ENCODE measurements at regions not wholly inside any gene's neighbourhood (a gene's known extent, or its start where the extent isn't known, plus 50 kb on each side); places are given as distances from the start of the nearest gene placed in this dataset.

DNA sequence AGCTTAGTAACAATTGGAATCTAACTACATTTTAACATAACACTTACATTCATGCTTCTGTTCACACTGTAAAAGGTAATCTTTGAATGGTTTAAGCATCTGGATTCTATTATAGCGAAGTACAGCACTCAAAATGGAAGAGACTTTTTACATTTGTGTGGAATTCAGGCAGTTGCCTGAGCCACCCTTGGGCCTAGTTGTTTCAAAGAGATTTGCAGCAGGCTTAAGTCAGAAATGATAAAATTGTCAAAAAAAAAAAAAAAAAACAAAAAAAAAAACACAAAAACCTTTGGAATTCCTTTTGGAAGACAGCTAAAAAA is 199.9 kb downstream of the LYPLAL1 start:
- H2AFZ ChIP-seq (ENCODE audit: low read depth, low read length, severe bottlenecking): no peak overlapping the region

GRCh38 chr1:219372916-219373615 is 199.4 kb downstream of the LYPLAL1 start:
- H4K20me1 ChIP-seq (ENCODE audit: low read depth, low read length): no peaks in the 10 kb centered on the region
- H3F3A ChIP-seq (ENCODE audit: insufficient read depth): no peaks in the 10 kb centered on the region
- no peak overlapping the region for H3K4me2 ChIP-seq (ENCODE audit: low read depth, low read length, poor library complexity, severe bottlenecking)
- no peak overlapping the region for H3K27ac ChIP-seq (ENCODE audit: low read depth, low read length)
- H3K9me3 ChIP-seq (ENCODE audit: insufficient read depth, low read length): no peaks in the 10 kb centered on the region
- TF ChIP-seq, protein P1, sequence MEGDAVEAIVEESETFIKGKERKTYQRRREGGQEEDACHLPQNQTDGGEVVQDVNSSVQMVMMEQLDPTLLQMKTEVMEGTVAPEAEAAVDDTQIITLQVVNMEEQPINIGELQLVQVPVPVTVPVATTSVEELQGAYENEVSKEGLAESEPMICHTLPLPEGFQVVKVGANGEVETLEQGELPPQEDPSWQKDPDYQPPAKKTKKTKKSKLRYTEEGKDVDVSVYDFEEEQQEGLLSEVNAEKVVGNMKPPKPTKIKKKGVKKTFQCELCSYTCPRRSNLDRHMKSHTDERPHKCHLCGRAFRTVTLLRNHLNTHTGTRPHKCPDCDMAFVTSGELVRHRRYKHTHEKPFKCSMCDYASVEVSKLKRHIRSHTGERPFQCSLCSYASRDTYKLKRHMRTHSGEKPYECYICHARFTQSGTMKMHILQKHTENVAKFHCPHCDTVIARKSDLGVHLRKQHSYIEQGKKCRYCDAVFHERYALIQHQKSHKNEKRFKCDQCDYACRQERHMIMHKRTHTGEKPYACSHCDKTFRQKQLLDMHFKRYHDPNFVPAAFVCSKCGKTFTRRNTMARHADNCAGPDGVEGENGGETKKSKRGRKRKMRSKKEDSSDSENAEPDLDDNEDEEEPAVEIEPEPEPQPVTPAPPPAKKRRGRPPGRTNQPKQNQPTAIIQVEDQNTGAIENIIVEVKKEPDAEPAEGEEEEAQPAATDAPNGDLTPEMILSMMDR (IDR thresholded peaks at IDR 0.05; ENCODE audit: insufficient read depth, low read length, poor library complexity, severe bottlenecking): no peak
- TF ChIP-seq EZH2phosphoT487 (conservative IDR thresholded peaks at IDR 0.05; ENCODE audit: low read length): no peak
- H3K9me2 ChIP-seq (replicated peaks; ENCODE audit: insufficient read depth, low read length): no peaks in the 10 kb centered on the region
- H3K36me3 ChIP-seq (ENCODE audit: low read length): no peaks in the 10 kb centered on the region
- H2AFZ ChIP-seq (ENCODE audit: low read depth, low read length, severe bottlenecking): no peak overlapping the region
- H3K4me3 ChIP-seq (ENCODE audit: insufficient read depth, low read length, poor library complexity, severe bottlenecking): no peak overlapping the region
- no peaks in the 10 kb centered on the region for H3K79me2 ChIP-seq (ENCODE audit: insufficient read depth, low read length)
- no peaks in the 10 kb centered on the region for H3K27me3 ChIP-seq (ENCODE audit: low read length)
- no peak overlapping the region for H3K9ac ChIP-seq (ENCODE audit: low read length)

More for the DNA sequence above, 199.9 kb downstream of the LYPLAL1 start:
- H3K9ac ChIP-seq (ENCODE audit: low read length): no peak overlapping the region
- H3K9me3 ChIP-seq (ENCODE audit: insufficient read depth, low read length): no peaks in the 10 kb centered on the region
- H3K4me3 ChIP-seq (ENCODE audit: insufficient read depth, low read length, poor library complexity, severe bottlenecking): no peak overlapping the region
- H3K36me3 ChIP-seq (ENCODE audit: low read length): no peaks in the 10 kb centered on the region
- H3K27me3 ChIP-seq (ENCODE audit: low read length): no peaks in the 10 kb centered on the region
- TF ChIP-seq, protein P1 (IDR thresholded peaks at IDR 0.05; ENCODE audit: insufficient read depth, low read length, poor library complexity, severe bottlenecking): no peak
- no peaks in the 10 kb centered on the region for H3K79me2 ChIP-seq (ENCODE audit: insufficient read depth, low read length)
- H3K9me2 ChIP-seq (replicated peaks; ENCODE audit: insufficient read depth, low read length): no peaks in the 10 kb centered on the region
- no peaks in the 10 kb centered on the region for H3F3A ChIP-seq (ENCODE audit: insufficient read depth)
- H4K20me1 ChIP-seq (ENCODE audit: low read depth, low read length): no peaks in the 10 kb centered on the region
- H3K27ac ChIP-seq (ENCODE audit: low read depth, low read length): no peak overlapping the region
- H3K4me2 ChIP-seq (ENCODE audit: low read depth, low read length, poor library complexity, severe bottlenecking): no peak overlapping the region

DNA sequence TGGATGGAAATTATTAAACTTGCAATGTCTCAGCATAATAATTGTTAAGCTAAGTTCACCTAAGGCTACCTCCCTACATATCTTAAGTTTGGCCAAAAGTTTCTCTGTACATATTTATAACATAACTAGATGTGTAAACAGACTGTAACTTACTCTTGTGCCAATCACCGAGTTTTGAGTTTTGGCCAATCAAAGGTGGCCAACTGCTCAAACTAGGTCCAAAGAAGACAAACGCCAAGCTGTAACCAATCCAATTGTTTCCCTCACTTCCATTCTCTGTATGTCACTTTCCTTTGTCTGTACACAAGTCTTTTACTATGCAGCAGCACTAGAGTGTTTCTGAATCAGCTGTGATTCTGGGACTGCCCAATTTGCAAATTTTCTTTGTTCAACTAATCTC is 197.8 kb downstream of the LYPLAL1 start:
- Histone ChIP-seq H3K9me2 (replicated peaks; ENCODE audit: insufficient read depth, low read length) (no peaks in the 10 kb centered on the region), H3K27ac (ENCODE audit: low read depth, low read length) (no peak overlapping the region), H3K79me2 (ENCODE audit: insufficient read depth, low read length) (no peaks in the 10 kb centered on the region), H3K36me3 (ENCODE audit: low read length) (no peaks in the 10 kb centered on the region), H2AFZ (ENCODE audit: low read depth, low read length, severe bottlenecking) (no peak overlapping the region), H3K9ac (ENCODE audit: low read length) (no peak overlapping the region), H3K27me3 (ENCODE audit: low read length) (no peaks in the 10 kb centered on the region), H4K20me1 (ENCODE audit: low read depth, low read length) (no peaks in the 10 kb centered on the region), H3K4me2 (ENCODE audit: low read depth, low read length, poor library complexity, severe bottlenecking) (no peak overlapping the region), H3K4me3 (ENCODE audit: insufficient read depth, low read length, poor library complexity, severe bottlenecking) (no peak overlapping the region), H3F3A (ENCODE audit: insufficient read depth) (no peaks in the 10 kb centered on the region), H3K9me3 (ENCODE audit: insufficient read depth, low read length) (no peaks in the 10 kb centered on the region)
- no peak for TF ChIP-seq EZH2phosphoT487 (conservative IDR thresholded peaks at IDR 0.05; ENCODE audit: low read length)
- TF ChIP-seq, protein P1 (IDR thresholded peaks at IDR 0.05; ENCODE audit: insufficient read depth, low read length, poor library complexity, severe bottlenecking): no peak
